Left kidney (tissue), 1 donor: ENCODE measurements at regions not wholly inside any gene's neighbourhood (a gene's known extent, or its start where the extent isn't known, plus 50 kb on each side); places are given as distances from the start of the nearest gene placed in this dataset.

Source experiments
- DNase-seq: peaks from one replicate; pipeline ENCODE4 v3.0.0-alpha.2; 2013

- DNase-seq = no peak
Measured at GRCh38 chr13:72527333-72527732, 200.1 kb downstream of the MZT1 start.

GRCh38 chr13:72523593-72523992 is 203.8 kb downstream of the MZT1 start:
- no peak for DNase-seq

DNA sequence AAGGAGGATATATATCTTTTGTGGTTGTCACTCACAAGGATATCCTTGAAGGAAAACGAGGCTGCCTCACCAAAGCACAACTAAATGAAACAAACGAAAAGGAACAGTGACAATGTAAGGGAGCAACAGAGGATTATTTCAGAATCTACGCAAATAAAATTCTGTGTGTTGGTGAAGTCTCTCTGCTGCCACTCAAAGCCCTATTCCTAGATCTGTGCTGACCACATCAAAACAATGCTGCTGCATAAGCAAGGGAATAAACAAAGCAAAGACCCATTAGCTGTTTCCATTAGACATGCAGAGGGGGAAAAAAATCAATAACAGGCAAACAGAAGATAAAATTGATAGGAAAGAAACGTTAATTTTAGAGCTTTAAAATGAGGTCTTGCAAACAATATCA is 204.4 kb downstream of the MZT1 start:
- no peak for DNase-seq

DNA sequence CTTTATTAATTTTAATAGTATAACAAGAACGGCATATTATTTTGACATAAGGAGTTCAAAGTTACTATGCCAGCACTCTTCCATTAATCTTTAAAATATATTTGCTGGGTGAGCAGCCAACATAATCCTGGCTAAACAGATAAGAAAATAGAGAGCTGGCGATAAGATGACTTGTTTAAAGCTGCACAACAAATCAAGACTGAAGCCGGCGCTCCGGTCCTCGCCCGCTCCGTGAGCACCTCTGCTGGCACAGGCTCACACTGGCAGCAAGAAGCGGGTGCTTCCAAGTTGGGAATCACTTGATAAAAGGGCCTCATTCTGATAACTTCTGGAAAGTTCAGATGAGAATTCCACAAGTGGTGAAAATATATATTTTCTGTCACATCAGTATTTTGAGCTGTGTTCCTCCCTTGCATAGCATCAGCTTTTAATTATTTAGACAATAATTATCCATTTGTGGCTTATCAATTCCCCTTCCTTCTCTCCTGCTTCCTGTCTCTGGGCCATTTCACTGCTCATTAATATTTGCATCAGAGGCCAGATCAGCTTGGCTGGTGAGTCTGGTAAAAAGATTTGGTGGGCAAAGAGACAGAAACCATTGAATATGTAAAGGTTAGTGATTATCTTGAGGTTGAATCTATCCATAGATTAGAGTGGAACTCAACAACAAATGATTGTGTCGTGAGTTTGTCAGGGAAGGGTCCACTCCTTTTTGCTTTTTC is 205.3 kb downstream of the MZT1 start:
- DNase-seq = no peak

- DNase-seq = peak; percentile 41
Measured at GRCh38 chr13:72514146-72514545, 213.3 kb downstream of the MZT1 start.

DNA sequence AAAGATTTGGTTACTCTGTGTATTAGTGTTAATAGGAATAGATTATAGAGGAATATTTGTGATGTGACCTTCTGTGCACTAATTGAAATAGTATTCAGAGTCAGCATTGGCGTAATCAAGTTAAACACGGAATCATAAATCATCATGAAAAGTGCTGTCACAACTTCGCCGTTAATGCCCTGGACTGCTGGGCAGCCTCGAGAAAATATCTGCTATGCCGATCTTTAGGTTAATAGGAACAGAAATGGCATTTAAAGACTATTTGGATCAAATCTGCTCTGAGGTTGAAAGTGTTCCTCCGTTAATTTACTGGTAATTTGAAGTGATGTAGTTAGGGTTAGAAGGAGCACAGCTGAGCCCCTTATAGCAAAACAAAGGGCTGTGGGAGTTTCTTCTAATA is 219.0 kb downstream of the MZT1 start:
- DNase-seq = no peak

DNA sequence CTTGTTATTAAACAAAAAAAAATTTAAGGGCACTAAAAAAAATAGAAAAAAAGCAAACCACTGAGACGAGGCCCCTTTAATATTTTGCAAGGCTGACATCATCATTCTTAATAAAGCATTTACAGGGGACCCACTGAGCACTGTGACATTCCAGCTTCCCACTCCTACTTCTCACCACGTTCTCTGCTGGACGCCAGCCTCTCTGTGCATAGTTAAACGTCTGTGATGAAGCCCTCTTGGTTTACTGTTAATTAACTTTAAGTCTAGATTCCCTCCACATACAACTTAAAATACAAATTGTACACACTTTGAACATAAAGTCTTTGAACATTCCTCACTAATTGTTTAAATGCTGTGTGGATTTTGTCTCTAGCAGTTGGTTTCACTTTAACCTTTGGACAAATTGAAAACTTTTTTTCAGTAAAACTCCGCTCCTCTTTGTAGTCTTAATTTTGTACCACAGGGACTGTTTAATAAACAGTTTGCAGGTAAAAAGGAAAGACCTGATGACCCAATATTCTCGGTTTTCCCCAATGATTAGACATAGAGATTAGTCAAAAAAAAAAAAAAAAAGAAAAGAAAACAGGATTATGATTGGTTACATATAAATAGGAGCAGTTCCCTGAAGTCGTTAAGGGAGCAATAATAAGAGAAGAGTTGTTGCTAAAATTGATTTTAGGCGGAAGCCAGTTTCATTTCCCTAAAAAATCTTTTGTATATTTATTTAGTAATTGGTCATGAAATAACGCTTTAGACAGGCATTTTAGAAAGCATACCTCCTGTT is 219.8 kb downstream of the MZT1 start:
- DNase-seq = no peak

DNA sequence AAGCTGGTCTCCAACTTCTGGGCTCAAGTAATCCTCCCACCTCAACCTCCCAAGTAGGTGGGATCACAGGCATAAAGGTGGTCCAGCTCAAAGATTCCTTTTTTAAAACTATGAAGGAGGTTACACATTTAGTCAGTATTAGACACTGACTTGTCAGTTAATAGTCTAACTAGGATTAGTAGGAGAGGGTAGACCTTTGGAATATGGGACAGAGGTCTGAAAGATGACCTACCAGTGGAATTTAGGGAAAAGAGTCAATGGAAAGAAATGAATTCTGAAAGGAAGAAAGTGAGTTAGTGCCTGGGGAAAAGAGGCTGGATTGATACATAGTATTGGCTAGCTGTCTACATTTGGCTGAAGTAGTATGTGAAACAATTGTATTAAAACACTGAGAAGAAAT is 220.7 kb downstream of the MZT1 start:
- DNase-seq = no peak

DNA sequence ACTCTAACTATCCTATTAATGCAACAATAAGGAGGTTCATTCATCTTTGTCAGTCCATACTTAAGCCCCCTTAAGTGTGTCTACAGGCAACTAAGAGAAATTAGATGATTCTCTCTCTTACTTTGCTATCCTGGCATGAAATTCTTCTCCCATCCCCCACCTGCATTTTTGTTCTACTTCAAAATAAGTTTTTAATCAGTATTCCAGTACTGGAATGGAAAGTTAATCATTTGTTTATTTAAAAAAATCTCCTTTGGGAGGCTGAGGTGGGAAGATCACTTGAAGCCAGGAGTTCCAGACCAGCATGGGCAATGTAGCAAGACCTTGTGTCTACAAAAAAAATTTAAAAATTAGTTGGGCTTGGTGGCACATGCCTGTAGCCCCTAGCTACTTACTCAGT is 222.1 kb downstream of the MZT1 start:
- DNase-seq = no peak

- DNase-seq = no peak
Measured at GRCh38 chr13:72504131-72504841, 223.1 kb downstream of the MZT1 start.

- DNase-seq = no peak
Measured at GRCh38 chr13:72500851-72501250, 226.6 kb downstream of the MZT1 start.

DNA sequence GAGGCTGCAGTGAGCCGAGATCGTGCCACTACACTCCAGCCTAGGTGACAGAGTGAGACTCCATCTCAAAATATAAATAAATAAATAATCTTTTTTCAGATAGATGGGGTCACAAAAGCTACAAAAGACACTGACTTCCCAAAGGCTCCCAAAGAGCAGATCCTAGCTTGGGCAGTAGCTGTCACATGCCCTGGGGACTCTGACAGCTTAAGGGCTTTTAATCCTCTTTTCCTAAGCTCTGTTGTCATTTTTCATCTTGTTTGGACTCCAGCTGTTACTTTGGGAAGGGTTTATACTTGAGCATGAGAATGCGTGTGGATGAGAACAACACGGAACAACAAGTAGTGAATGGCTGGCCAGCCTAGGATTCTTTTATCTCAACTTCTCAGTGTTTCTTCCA is 231.7 kb downstream of the MZT1 start:
- DNase-seq = no peak

GRCh38 chr13:72489751-72490150 is 237.7 kb downstream of the MZT1 start:
- no peak for DNase-seq

DNA sequence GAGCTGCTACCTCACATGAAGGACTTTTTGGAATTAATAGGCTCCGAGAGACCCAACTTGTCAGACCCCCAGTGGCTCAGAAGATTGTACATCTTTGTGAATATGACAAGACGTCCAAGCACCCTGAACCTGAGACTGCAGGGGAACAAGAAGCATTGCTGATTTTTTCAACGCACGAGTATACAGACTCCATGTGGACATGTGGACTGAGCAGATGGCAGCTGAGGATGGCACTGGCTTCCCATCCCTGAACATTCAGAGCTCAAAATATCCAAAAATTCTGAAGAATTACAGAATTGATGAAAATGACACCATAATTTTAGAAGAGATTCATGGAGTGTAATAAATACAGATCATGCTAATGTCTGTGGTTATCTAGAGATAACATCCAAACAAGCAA is 254.1 kb downstream of the MZT1 start:
- no peak for DNase-seq

GRCh38 chr13:72469906-72470305 is 257.5 kb downstream of the MZT1 start:
- DNase-seq = no peak

DNA sequence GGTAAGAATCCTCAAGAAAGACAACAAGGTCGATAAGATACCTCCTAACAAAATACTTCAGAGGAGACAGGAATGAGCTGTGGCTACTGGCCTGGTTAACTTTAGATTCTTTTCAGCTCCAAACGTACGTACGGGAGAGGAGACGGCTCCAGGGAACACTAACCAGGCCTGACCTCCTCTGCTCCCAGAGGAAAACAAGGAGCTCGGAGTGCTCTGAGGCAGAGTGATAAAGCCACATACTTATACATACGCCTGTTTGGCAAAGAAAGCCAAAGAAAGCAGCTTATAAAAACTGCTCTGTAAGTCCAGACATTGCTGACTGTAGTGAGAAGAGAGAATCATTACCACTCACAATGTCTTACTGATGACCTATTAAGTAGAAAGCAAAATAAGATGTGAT is 263.9 kb downstream of the MZT1 start:
- no peak for DNase-seq

- no peak for DNase-seq
Measured at GRCh38 chr13:72462726-72463125, 264.7 kb downstream of the MZT1 start.

DNA sequence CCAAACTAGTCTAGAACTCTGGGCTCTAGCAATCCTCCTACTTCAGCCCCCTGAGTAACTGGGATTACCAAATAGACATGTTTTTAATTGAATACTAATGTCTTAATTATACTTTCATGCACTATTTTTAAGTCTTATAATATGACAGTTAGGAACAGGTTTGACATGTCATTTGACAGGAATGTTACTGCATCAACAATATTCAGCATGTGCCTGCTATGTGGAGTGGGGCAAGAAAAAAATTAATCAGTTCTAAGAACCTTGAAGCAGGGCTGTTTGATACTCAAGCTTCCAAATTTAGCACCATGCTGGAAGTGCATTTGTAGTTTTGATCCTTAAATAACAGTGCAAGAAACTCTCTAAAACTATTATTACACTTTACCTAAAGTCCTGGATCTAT is 265.3 kb downstream of the MZT1 start:
- DNase-seq = no peak

GRCh38 chr13:72458701-72459100 is 268.7 kb downstream of the MZT1 start:
- DNase-seq = peak; percentile 33

DNA sequence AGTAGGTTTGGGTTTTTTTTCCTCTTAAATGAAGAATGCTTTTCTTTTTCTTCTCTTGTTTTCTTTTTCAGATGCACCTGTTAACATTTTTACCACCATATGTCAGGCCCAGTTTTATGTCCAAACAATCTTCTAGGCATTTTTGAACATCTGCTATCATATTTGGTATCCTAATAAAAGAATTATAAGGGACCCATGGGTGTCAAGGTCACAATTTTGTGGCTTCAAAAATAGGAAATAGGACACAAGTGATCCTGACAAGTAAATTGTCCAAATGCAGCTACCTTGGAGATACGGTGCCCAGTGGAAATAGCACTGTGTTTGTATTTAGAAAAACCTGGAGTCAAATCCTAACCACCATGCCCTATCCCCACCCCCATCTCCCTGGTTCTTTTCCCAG is 270.3 kb downstream of the MZT1 start:
- DNase-seq = no peak

DNA sequence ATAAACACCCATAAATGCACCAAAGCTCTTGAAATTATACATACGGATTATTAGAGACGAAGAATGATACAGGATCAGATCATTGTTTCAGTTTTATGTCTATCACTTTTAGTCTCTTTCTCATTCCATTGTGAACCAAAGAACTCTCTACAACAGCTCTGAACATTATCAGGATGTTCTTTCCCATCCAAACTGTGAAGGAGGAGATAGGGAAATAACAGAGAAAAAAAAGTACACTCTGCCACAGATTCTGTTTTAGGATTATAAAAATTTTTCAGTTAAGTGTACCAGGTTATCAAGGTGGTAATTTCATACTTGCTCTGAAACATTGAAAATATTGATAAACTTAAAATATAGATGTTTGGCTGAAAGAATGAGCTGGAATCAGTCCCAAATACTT is 270.9 kb downstream of the MZT1 start:
- DNase-seq = no peak

DNA sequence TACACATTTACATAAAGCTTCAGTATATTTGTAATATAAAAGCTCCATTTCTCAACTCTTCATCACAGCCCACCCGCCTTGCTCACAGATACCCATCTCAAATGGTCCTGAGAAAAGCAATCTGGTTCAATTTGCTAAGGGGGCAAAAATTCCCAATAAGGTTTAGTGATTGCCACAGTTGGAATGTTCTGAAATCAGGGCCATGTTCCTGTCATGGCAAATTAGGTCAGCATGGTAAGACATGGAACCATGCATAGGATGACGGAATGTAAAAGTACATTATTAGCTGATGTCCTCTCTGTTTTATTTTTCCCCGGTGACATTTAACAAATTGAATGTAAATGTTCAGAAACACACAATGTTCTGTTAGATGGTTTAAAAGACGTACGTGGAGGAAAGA is 274.3 kb downstream of the MZT1 start:
- DNase-seq = no peak

DNA sequence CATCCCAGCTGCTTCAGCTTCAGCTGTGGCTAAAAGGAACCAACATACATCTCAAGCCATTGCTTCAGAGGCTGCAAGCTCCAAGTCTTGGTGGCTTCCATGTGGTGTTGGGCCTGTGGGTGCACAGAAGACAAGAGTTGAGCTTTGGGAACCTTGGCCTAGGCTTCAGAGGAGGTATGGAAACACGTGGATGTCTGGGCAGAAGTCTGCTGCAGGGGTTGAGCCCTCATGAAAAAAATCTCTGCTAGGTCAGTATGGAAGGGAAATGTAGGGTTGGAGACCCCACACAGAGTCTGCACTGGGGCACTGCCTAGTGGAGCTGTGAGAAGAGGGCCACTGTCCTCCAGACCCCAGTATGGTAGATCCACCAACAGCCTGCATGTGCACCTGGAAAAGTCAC is 279.3 kb downstream of the MZT1 start:
- no peak for DNase-seq
